Occipital lobe (tissue), 1 donor: ENCODE measurements at regions not wholly inside any gene's neighbourhood (a gene's known extent, or its start where the extent isn't known, plus 50 kb on each side); places are given as distances from the start of the nearest gene placed in this dataset.

Source experiments
- DNase-seq: peaks from one replicate; lab custom pipeline; 2025; lab: John Stamatoyannopoulos, UW

DNA sequence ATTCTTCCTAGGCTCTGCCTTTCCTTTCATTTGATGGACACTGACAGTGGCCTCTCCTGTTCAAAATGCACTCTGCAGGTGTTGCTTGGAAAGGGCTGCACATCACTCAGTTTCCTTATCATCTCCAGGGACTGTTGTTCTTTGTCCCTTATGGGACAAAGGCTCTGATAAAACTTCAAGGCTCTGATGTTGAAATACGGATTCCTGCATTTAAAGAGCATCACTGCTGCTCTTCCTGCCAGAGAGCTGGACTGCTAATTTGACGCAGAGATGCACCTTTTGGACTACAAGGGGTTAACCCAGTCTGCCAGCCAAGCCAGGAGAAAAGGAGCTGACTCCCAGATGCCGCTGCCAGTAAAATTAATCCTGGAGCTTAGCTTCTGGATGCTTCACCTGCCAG is 952.1 kb downstream of the DIAPH3 start:
- no peak for DNase-seq

- DNase-seq, result no peak
Measured at GRCh38 chr13:59229401-59229800, 934.3 kb downstream of the DIAPH3 start.

- no peak for DNase-seq
Measured at GRCh38 chr13:59229861-59230260, 933.9 kb downstream of the DIAPH3 start.

- DNase-seq, result peak; percentile 10
Measured at GRCh38 chr13:59230484-59231264, 933.1 kb downstream of the DIAPH3 start.

- DNase-seq, result no peak
Measured at GRCh38 chr13:59236309-59236919, 927.3 kb downstream of the DIAPH3 start.

DNA sequence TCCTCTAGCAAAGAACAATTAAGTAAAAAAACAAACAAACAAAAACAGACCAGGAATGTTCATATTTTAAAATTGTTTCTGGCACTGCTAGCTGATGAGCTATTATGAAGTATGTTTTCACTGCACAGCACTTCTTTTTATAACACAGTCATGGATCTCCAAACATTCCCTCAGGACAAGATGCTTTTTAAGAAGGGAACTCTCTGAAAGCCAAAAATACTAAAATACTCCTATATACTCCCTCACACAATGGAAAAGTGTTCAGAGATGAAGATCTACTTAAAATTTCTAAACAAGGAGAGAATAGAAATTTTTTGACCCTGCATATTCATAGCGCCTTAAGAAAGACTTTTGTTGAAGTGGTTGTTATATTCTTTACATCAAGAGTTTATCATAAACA is 926.8 kb downstream of the DIAPH3 start:
- no peak for DNase-seq

DNA sequence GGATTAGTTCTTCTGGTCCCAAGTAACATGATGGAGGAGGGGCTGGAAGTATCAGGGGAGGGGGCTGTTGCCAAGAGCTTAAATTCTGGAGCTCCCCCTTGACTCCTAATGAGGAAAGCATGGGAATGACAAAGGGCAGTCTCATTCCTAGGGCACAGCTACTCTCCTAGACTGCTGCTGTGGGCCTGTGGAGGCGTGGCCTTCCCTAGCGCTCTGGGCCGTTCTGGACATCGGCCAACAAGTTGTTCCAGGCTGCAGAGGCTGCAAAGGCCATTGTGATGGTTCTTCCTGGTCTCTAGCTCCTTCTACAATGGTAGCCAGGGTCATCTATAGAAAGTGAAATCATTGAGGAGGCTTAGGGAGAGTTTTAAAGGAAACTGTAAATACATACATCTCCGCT is 916.6 kb downstream of the DIAPH3 start:
- DNase-seq, result peak; percentile 3

DNA sequence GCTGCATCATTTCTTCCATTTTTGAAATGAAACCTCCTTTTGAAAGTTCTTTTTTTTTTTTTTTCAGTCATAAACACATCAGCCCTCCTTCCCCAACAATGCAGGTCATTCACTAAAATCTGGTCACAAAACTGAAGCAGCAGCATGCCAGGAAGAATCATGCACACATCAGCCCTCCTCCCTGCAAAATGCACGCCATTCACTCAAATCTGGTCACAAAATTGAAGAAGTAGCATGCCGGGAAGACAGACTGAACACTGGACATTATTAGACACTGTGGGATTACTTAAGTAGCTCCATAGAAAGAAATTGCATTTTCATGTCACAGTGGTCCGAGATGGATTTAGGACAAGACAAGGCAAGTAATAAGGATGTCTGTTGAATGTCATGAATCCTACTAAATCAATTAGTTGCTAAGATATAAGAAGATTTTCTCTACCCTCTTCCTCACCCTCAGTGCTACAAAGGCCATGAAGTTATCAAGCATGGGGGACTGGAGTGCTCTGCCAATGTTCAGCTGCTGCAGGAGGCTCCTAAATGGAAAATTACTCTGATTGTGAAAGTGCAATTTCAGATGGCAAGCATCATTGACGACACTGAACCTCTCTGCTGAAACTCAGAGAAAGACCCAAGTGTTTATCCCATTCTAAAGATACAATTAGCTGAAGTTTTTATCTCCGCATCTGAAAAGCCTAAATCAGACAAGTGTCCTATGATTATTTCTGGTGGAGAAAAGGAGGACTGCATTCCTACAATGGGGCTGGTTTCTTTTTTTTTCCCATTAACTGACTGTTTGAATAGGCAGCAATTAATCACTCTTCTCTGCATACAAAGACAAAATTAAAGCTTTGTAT is 913.2 kb downstream of the DIAPH3 start:
- no peak for DNase-seq

GRCh38 chr13:59259165-59260000 is 904.3 kb downstream of the DIAPH3 start:
- no peak for DNase-seq

GRCh38 chr13:59261928-59262488 is 901.7 kb downstream of the DIAPH3 start:
- peak; percentile 2 for DNase-seq

- DNase-seq, result no peak
Measured at GRCh38 chr13:59263531-59263930, 900.2 kb downstream of the DIAPH3 start.

- no peak for DNase-seq
Measured at GRCh38 chr13:59266478-59267063, 897.2 kb downstream of the DIAPH3 start.

DNA sequence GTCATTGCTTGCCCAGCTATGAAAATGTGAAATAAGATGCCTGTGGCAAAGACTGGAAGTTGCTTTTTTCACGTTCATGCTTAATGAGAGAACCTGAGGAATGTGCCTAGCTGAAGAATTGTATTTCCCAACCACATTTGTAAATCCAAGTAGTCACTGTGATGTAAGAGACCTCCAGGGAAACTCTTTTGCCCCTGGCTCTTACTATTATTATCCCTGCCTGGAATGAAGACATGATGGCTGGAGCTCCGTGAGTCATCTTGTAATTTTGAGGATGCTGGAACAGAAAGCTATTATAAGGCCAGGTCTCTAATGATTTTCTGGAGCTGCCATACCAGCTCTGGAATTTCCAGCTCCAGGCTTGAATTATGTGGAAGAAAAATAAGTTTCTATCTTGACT is 894.3 kb downstream of the DIAPH3 start:
- DNase-seq, result no peak

DNA sequence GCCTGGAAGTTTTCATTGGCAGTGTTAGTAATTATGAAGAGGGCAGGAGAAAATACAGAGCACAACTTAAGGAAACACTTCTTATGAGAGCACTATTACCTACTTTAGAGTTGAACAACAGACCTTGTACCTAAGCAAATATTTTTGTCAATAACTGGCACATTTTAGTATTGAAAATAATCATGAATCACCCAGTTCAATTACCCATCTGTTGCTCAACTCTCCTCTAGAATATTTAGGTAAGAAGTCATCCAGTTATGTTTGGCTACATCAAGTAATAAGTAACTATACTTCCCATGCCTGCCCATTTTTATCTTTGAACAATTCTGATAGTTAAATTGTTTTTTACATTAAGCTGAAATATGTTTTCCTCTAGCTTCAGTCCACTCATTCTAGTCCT is 893.4 kb downstream of the DIAPH3 start:
- no peak for DNase-seq

GRCh38 chr13:59274958-59275727 is 888.6 kb downstream of the DIAPH3 start:
- no peak for DNase-seq

DNA sequence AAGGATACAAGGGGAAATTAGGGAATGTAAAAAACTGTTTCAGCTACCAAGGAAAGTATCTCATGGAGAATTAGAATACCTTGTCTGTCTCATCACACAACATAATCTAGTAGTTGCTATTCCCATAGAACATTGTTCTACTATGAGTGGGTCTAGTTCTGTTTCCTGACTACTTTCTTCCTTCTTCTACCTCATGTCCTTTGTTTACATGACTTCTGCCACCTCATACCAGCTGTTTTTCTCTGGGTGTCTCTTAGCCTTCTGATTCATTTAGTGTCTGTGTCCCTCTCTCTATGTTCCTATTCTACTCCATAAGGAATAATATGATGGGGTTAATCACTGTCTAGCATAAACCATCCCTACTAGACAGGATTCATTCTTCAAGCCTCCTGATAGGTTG is 887.3 kb downstream of the DIAPH3 start:
- DNase-seq, result no peak

- no peak for DNase-seq
Measured at GRCh38 chr13:59277106-59277505, 886.6 kb downstream of the DIAPH3 start.

GRCh38 chr13:59279028-59279427 is 884.7 kb downstream of the DIAPH3 start:
- no peak for DNase-seq

DNA sequence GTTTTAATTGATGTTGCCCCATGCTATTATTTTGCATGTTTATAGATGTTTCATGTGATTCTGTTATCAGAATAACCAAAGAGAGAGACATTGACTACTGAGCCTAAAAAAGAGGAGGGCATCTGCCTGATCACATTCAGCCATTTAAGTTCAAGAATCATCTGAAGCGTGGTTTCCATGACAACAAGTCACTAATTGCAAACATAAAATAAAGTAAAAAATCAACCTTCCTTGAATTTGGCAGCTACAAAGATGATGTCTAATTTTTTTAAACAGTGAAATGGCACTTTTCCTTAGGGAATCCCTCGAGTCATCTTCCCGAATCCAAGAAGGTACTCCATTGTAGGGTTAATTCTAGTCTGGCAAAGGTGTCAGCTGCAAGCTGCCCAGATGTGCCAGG is 884.2 kb downstream of the DIAPH3 start:
- no peak for DNase-seq

GRCh38 chr13:59280297-59280696 is 883.4 kb downstream of the DIAPH3 start:
- DNase-seq, result no peak
